Adrenal gland (tissue), 9 donors: ENCODE measurements at regions not wholly inside any gene's neighbourhood (a gene's known extent, or its start where the extent isn't known, plus 50 kb on each side); places are given as distances from the start of the nearest gene placed in this dataset.

Source experiments
- DNase-seq, 7 donors: peaks; one replicate each; pipeline ENCODE4 v3.0.0-alpha.2; 2019 to 2020
- H3K27ac ChIP-seq, 5 donors: fragments of 200-600 bp; sonication (generic) in 4 of 5; 1 replicate in 3 of 5; 2 replicates in 2 of 5; pipeline versions ENCODE4 v1.5.1 to v1.8.0; 2016 to 2020; ENCODE audit warnings: mild to moderate bottlenecking in 1 of 5
- H3K27me3 ChIP-seq: fragments of 200-600 bp; 2 replicates; pipeline ENCODE4 v1.8.0; 2021
- H3K36me3 ChIP-seq, 2 donors: fragments of 200-600 bp; replicated peaks in 1 of 2; 1 replicate in 1 of 2; 2 replicates in 1 of 2; pipeline versions ENCODE4 v1.5.1 to v1.8.0; 2018 to 2022
- H3K4me1 ChIP-seq, 2 donors: fragments of 200-600 bp; replicated peaks in 1 of 2; 1 replicate in 1 of 2; 2 replicates in 1 of 2; pipeline versions ENCODE4 v1.5.1 to v1.8.0; 2018 to 2021
- H3K4me3 ChIP-seq, 4 donors: fragments of 200-600 bp; sonication (generic) in 3 of 4; one replicate each; pipeline ENCODE4 v1.5.1; 2016 to 2018
- H3K9me3 ChIP-seq, 3 donors: fragments of 200-600 bp; sonication (generic) in 1 of 3; replicated peaks in 1 of 3; 1 replicate in 2 of 3; 2 replicates in 1 of 3; pipeline versions ENCODE4 v1.5.1 to v1.8.0; 2016 to 2021
- CTCF ChIP-seq, 6 experiments: fragments of 450-650 bp in 4 of 6; fragments of 200-600 bp in 2 of 6; sonication (generic) in 1 of 6; IDR thresholded peaks; 1 replicate in 5 of 6; 2 replicates in 1 of 6; pipeline versions ENCODE4 v1.5.1 to v1.8.0; 2016 to 2021; ENCODE audit warnings: antibody characterized with exemption in 6 of 6, mild to moderate bottlenecking in 2 of 6, moderate library complexity in 1 of 6
- POLR2A ChIP-seq, 2 donors: fragments of 450-650 bp; IDR thresholded peaks; one replicate each; pipeline ENCODE4 v1.6.1; 2017; ENCODE audit warnings: antibody characterized with exemption in 2 of 2, mild to moderate bottlenecking in 2 of 2, moderate library complexity in 1 of 2
- WGBS, 4 donors: extraction: QIAGEN DNeasy Blood & Tissue Kit in 2 of 4; methylation state at CpG; one replicate each; pipeline versions ENCODE4 v1.1.5 to v1.1.7; 2013 to 2017; 5-methylcytosine and 5-hydroxymethylcytosine counted together
- intact Hi-C, 2 donors: fragments of 100-400 bp; cut with DNase I; formaldehyde crosslinking; loops; one replicate each; pipeline versions ENCODE4 v1.14.1 to v1.15.0; 2022 to 2023
- donor health status: healthy with polysubstance abuse.
- donor health status: Bipolar disorder and iron deficiency.
- donor health status: DM: yes; HTN: yes; CAD: no.
- donor health status: DM: no; HTN: no; CAD: no.
- donor health status: DM: no; HTN: no; CAD: no.

DNA sequence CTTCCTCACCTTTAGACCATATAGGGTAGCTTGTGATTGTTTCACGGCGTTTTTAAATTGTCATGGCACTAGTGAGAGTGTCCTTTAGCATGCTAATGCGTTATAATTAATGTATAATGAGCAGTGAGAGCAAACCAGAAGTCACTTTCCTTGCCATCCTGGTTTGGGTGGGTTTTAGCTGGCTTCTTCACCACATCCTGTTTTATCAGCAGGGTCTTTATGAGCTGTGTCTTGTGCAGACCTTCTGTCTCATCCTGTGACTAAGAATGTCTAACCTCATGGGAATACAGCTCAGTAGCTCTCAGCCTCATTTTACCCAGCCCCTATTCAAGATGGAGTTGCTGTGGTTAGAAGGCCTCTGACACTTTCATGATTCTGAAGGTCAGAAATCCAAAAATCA, 370.9 kb upstream of the RBFOX1 start:
- Histone ChIP-seq H3K36me3 (no peaks in the 10 kb centered on the region), H3K4me3 (no peak overlapping the region), H3K27me3 (no peaks in the 10 kb centered on the region), H3K27ac (no peak overlapping the region), H3K4me1 (no peaks in the 10 kb centered on the region), H3K9me3 (no peaks in the 10 kb centered on the region)
- no peak for DNase-seq
- intact Hi-C loops: no loop called here
- 53 to 82% (median 68%) methylated on average over 3 of the region's 3 CpGs for WGBS, 4 donors
- no peak for TF ChIP-seq POLR2A (IDR thresholded peaks at IDR 0.05)

DNA sequence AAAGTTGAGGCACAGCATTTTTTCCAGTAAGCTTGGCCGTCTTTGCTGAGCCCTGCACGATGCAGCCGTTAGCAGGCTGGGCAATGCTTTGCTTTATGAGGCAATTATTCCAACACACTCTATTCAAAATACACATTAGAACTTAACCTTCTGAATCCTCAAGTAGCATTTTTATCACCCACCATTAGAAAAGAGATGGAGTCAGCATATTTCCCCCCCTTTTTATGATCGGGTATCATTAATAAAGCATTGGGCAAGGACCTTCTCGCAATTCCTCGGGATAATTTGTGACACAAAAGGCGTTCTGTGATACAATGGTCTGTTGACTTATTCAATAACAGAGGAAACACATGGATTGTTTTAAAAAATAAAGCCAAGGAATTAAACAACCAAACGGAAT, 374.5 kb upstream of the RBFOX1 start:
- H3K4me1 ChIP-seq: no peaks in the 10 kb centered on the region
- no peaks in the 10 kb centered on the region for H3K27me3 ChIP-seq
- WGBS, 4 donors: 79 to 84% (median 81%) methylated on average over 8 of the region's 8 CpGs
- intact Hi-C loops: no loop called here
- DNase-seq: no peak
- H3K4me3 ChIP-seq: no peak overlapping the region
- H3K36me3 ChIP-seq: no peaks in the 10 kb centered on the region
- no peaks in the 10 kb centered on the region for H3K9me3 ChIP-seq
- TF ChIP-seq POLR2A (IDR thresholded peaks at IDR 0.05) (no peak), CTCF (IDR thresholded peaks at IDR 0.05) (no peak)
- H3K27ac ChIP-seq: no peak overlapping the region

DNA sequence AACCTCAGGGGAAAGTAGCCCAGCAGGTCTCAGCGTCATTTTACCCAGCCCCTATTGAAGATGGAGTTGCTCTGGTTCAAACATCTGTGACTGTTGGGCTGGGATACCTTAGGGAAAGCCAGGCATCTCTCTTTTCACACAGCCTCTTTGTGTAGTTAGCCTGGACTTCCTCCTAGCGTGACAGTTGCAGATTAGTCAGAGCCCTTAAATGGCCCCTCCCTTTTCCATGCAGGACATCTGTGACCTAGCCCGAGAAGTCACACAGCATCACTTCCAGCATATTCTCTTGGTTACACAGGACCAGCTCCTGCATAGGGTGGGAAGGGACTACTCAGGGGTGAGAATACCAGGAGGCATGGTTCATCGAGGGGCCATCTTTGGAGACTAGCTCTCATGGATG, 375.0 kb upstream of the RBFOX1 start:
- no peak for TF ChIP-seq POLR2A (IDR thresholded peaks at IDR 0.05)
- no peak for TF ChIP-seq CTCF (IDR thresholded peaks at IDR 0.05)
- Histone ChIP-seq H3K4me1 (no peaks in the 10 kb centered on the region), H3K36me3 (no peaks in the 10 kb centered on the region), H3K27ac (no peak overlapping the region), H3K27me3 (no peaks in the 10 kb centered on the region), H3K9me3 (no peaks in the 10 kb centered on the region), H3K4me3 (no peak overlapping the region)
- intact Hi-C loops: no loop called here
- WGBS, 4 donors: 69 to 78% (median 71%) methylated on average over 2 to 4 of the region's 4 CpGs
- DNase-seq: no peak

DNA sequence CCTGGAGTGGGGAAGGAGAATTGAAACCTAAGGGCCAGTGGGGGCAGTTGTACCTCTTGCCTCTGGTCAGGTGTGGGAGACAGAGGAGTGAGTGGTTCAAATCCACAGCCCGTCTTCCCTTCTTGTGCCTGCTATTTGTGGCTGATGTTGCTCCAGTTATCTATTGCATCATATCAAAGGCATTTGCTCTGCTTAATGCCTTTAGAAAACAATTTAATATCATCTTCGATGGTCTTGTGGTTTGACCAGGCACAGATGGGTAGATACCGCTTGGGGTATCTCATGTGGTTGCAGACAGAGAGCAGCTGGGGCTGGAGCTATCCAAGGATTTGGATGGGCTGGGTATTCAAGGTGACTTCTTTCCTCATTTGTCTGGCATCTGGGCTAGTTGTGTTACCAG, 376.1 kb upstream of the RBFOX1 start:
- Histone ChIP-seq H3K27me3 (no peaks in the 10 kb centered on the region), H3K4me1 (no peaks in the 10 kb centered on the region), H3K36me3 (no peaks in the 10 kb centered on the region), H3K9me3 (no peaks in the 10 kb centered on the region), H3K27ac (no peak overlapping the region), H3K4me3 (no peak overlapping the region)
- TF ChIP-seq CTCF (IDR thresholded peaks at IDR 0.05) (no peak), POLR2A (IDR thresholded peaks at IDR 0.05) (no peak)
- intact Hi-C loops: no loop called here
- 75 to 86% (median 79%) methylated on average over 3 of the region's 3 CpGs for WGBS, 4 donors
- no peak for DNase-seq

GRCh38 chr16:6955303-6955702, 377.3 kb upstream of the RBFOX1 start:
- H3K27me3 ChIP-seq: no peaks in the 10 kb centered on the region
- intact Hi-C loops: no loop called here
- H3K4me3 ChIP-seq: no peak overlapping the region
- TF ChIP-seq CTCF (IDR thresholded peaks at IDR 0.05) (no peak), POLR2A (IDR thresholded peaks at IDR 0.05) (no peak)
- no peak for DNase-seq
- H3K27ac ChIP-seq: no peak overlapping the region
- H3K36me3 ChIP-seq: no peaks in the 10 kb centered on the region
- H3K4me1 ChIP-seq: no peaks in the 10 kb centered on the region
- no peaks in the 10 kb centered on the region for H3K9me3 ChIP-seq
- WGBS, 4 donors: 55 to 72% (median 64%) methylated on average over 3 of the region's 3 CpGs
